HG03108 (cell line): ENCODE measurements at regions not wholly inside any gene's neighbourhood (a gene's known extent, or its start where the extent isn't known, plus 50 kb on each side); places are given as distances from the start of the nearest gene placed in this dataset.

Experiments
- ATAC-seq: cut with Tn5 transposase; IDR thresholded peaks from one replicate; pipeline ENCODE4 v1.9.1; 2021; ENCODE audit warnings: moderate library complexity; ENCODE audit not compliant: unreplicated experiment

DNA sequence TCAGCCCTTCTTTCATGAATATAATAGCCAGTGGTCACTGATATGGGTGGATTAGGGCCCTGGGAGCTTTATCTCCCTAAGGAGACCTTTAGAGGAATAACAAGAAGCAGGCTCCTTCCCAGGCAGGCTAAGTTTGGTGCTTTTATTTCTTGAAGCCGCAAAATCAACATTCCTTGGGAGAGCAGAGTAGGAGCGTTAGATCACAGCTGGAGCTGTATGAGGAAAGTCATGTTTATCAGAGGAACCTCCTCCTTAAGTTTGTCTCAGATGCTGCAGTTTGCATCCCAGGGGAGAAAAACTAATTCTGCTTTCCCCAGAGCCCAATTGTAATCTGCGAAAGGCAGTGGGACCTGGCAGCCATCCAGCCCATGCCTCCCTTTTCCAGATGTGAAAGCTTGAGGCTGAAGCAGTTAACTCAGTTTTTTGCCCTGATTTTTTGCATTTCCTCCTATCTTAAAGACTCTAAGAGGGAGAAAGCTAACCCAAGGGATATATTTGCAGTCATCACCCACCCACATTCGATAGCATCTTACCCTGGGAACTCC is 186.0 kb upstream of the FRMPD4 start:
- no peak for ATAC-seq

DNA sequence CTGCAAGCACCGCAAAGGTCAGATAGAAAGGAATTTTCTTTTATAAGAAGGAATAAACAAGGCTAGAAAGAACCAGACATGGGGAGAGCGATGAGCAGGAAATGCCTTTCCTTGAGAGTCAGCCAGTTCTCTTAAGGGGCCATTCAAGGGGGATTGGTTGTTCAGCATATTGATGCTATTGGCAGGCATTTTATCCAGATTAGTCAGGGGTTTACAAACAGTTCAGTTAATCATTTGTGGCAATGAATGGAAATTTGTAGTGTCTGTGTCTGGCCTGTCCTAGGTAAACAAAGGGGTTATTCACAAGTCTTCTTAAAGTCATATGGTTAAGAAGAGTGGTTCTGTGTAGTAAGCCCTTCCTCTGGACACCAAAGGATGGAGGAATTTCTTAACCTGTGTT is 184.7 kb upstream of the FRMPD4 start:
- no peak for ATAC-seq

DNA sequence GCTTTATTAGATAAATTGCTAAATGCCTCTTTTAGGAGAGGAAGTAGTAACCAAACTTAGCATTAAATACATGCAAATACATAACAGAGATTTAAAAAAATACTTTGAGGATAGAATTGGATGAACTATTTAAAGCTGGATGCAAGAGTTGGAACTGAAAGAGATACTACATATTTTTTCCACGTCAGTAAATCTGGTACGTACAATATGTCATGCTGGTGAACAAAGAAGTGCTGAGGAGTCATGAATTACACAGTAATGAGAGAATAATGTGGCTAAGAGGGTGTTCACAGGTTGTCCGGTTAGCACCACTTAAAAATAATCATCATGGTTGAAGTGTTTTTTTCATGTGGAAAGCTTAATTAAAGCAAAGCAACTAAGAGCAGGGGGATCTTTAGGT is 184.1 kb upstream of the FRMPD4 start:
- ATAC-seq, result no peak

DNA sequence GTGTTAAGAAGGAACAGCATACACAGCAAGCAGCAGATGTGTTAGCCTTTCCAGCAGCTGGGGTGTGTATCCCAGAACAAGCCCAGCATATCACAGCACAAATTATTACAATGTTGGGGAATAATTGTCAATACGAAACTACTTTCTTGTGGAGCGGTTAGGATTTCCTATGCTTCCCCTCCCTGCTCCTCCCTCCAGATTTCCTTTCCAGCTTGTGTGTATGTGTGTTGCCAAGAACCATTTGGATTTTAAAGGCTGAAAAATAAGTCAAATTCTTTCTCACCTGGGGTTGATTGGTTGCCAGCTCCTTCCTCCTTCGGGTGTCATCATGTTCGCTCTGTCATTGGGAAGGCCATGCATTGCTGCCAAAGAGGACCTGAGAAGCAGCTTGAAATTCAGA is 178.2 kb upstream of the FRMPD4 start:
- no peak for ATAC-seq

DNA sequence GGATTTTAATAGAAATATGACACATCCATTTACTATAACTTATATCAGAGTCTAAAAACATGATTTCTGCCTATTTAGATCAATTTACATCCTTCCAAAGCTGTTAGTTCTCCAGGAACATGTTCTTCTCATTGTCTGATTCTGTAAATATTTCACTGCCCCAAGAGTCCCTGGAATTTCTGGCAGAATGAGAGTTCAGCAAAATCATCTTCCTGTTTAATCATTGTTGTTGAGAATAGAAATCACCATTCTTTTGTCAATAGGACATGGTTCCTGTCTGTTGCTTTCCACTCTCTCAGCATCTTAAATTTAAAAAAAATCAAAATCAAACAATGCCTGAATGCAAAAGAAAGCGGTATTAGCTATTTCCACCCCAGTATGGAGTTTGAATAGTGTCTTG is 172.8 kb upstream of the FRMPD4 start:
- ATAC-seq, result no peak

GRCh38 chrX:11967986-11968869 is 170.0 kb upstream of the FRMPD4 start:
- no peak for ATAC-seq

DNA sequence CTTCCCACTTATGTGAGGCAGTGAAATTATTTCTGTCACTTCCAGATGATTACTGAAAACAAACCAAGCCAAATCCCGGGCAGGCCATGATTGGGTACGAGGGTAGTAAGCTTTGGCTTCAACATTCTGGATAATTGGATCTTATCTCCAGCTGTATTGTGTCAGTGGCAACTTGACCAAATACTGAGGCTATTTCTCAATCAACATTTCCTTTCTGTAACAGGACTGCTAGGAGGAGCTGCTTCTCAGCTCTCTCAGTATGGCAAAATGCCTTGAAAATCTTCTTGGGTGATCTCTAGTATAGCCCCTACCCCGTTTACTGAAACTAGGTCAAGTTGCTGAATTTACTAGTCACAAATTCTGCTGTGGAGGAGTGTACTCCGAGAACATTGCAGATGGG is 169.3 kb upstream of the FRMPD4 start:
- no peak for ATAC-seq

- ATAC-seq, result no peak
Observed at GRCh38 chrX:11970578-11971359, 167.5 kb upstream of the FRMPD4 start.

DNA sequence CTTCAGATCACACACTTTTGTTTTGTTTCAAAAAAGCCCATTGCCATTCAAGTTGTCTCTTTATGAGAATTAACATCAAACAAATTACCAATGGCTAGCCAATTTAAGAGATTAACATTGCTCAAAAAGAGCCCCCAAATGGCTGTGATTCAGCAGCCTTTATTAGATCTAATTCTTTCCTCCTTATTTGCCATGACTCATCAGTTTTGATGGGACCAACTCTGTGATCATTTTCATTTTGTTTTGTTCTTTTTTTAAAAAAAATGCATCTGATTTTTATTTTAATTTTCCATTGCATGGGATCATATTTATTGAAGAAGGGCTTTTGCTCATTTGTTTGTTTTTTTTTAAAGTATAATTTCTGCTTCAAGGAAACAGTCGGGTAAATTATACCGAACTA is 161.6 kb upstream of the FRMPD4 start:
- no peak for ATAC-seq

DNA sequence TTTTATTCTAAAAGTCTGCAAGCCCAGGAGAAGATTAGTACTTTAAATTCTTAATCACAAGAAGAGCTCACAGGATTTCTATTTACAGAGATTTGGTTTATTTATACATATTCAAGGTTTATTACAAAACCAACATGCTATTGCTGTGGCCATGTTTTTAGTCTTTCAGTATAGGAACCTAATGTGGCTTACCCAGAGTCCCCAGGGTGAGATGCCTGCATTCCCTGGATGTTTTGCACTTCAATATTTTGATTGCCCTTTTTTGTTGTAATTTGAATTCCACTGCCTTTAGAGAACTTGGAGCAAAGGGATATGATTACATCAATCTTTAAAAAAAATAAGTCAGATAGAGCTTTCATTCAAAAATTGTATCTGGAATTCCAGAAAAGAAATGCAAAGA is 146.0 kb upstream of the FRMPD4 start:
- no peak for ATAC-seq

GRCh38 chrX:11995146-11995545 is 143.1 kb upstream of the FRMPD4 start:
- ATAC-seq, result no peak

DNA sequence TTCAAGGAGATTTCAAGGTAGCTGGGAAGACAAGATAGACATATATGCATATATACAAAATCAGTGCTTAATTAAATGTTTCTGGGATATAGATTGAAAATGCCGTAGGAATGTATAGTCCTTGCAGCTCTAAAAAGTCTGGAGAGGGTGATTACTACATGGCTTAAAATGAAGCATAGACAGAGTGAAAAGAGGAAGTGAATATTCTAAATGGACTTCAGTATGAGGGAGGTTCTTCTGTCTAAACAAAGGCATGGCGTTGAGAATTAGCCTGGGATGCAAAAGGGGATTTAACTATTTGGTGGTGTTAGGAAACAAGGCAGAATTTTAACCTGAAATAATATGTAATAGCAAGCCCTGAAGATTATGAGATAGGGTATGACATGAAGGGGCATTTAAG is 141.5 kb upstream of the FRMPD4 start:
- no peak for ATAC-seq

DNA sequence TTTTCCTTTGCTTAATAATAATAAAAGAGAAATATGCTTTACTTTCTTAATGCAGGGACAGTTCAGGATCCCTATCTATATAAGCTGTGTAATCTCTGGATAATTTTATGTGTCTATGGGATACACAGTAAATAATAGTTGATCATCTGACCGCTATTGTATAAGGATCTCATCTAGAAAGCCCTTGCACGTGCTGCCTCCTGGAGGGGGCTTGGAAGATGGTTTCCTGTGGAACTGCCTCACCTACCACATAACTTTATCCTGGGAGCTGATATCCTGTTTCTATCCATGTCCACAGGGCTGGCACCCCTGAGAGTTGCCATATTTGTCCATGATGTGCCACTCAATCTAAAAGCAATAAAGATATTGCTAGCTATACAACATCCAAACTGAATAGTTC is 139.3 kb upstream of the FRMPD4 start:
- no peak for ATAC-seq

GRCh38 chrX:12002876-12003275 is 135.4 kb upstream of the FRMPD4 start:
- no peak for ATAC-seq

DNA sequence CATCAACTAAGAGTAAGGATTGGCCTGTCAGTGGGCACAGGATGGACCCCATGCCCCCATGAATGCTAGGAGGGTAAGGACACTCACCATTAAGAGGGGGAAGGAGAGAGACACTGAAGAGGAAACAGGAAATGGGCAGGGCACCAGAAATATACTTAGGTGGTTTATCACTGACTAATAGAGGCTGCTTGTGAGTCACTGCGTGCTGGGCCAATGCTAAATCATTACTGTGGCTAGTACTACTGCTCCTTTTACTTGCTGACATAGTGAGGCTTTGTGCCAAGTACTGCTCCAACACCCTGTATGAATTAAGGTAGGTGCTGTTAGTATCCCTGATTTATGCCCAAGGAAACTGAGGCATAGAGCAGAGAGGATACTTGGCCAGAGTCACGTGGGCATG is 130.4 kb upstream of the FRMPD4 start:
- ATAC-seq, result no peak

DNA sequence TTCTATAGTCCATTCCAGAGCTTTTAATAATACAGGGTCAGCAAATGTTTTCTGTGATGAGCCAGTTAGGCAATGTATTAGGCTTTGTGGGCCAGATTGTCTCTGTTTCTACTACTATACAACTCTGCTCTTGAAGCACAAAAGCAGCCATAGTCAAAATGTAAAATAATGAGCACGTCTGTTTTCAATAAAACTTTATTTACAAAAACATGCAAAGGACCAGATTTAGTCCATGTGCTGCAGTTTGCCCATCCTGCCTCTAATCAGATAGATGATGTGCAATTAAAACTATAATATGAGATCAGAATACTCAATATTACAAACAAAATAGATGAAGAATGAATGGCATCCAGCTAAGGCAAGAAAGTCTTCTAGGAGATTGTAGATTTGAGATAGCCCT is 127.8 kb upstream of the FRMPD4 start:
- no peak for ATAC-seq

- ATAC-seq, result no peak
Observed at GRCh38 chrX:12011075-12011474, 127.2 kb upstream of the FRMPD4 start.

GRCh38 chrX:12013211-12013618 is 125.1 kb upstream of the FRMPD4 start:
- ATAC-seq, result no peak

DNA sequence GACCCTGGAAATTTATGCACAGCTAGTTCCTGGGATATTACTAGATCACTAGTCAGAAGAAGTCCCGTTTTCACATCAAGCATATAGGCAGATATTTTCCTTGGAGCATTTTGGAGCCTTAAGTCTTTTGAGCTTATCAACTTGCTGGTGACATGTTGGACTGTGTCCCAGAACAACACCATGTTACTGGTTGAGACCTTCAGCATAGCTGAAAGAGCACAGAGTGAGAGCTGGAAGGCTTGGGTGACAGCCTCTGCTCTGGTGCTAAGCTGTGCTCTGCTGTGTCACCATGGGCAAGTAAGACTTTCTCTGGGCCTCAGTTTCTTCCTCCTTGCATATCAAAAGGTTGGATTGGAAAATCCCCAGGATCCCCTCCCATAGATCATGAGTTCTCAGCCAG is 116.6 kb upstream of the FRMPD4 start:
- ATAC-seq, result no peak

DNA sequence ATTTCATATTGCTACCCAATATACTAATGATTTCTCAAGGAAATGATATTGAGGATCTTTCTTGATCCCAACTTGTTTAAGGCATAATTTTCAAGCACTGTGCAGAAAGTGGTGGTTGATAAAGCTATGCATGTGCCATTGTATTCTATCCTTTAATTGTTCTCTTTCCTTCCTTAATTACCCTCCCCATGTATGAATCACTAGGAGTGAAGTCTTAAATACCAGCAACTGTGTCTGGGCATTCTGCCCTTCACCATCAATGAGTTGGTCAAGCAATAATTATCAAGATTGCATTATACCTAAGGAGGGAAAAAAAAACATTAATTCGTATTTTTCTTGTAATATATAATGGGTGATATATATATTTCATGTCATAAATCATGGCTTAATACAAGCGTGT is 111.8 kb upstream of the FRMPD4 start:
- ATAC-seq, result no peak

- ATAC-seq, result no peak
Observed at GRCh38 chrX:12032082-12032481, 106.2 kb upstream of the FRMPD4 start.

- no peak for ATAC-seq
Observed at GRCh38 chrX:12034741-12035140, 103.5 kb upstream of the FRMPD4 start.
